IPS-20b (cell line): ENCODE measurements at regions not wholly inside any gene's neighbourhood (a gene's known extent, or its start where the extent isn't known, plus 50 kb on each side); places are given as distances from the start of the nearest gene placed in this dataset.

Experiments
- H3K27ac ChIP-seq: one replicate; pipeline ENCODE4 v1.5.1; 2013; ENCODE audit warnings: low read length
- H3K27me3 ChIP-seq: 2 replicates; pipeline ENCODE4 v1.6.1; 2013; ENCODE audit warnings: mild to moderate bottlenecking, low read length, inconsistent platforms; ENCODE audit not compliant: insufficient read depth
- H3K36me3 ChIP-seq: 2 replicates; pipeline ENCODE4 v1.6.1; 2013; ENCODE audit warnings: low read depth, mild to moderate bottlenecking, inconsistent platforms, low read length, moderate library complexity; ENCODE audit not compliant: insufficient read depth
- H3K4me1 ChIP-seq: 2 replicates; pipeline ENCODE4 v1.6.1; 2013; ENCODE audit warnings: mild to moderate bottlenecking, control low read depth, inconsistent platforms, low read length, moderate library complexity; ENCODE audit not compliant: insufficient read depth
- H3K4me3 ChIP-seq: 2 replicates; pipeline ENCODE4 v1.5.1; 2013; ENCODE audit warnings: mild to moderate bottlenecking, low read length, inconsistent platforms
- H3K9ac ChIP-seq: 2 replicates; pipeline ENCODE4 v1.6.1; 2013; ENCODE audit warnings: low read depth, mild to moderate bottlenecking, inconsistent platforms, low read length, moderate library complexity
- H3K9me3 ChIP-seq: 2 replicates; pipeline ENCODE4 v1.6.1; 2013; ENCODE audit warnings: mild to moderate bottlenecking, low read depth, low read length, inconsistent platforms; ENCODE audit not compliant: insufficient read depth

GRCh38 chr2:42920446-42921146 is 128.2 kb upstream of the HAAO start:
- H3K27ac ChIP-seq, result no peak overlapping the region
- H3K9me3 ChIP-seq, result no peaks in the 10 kb centered on the region
- H3K4me3 ChIP-seq, result no peak overlapping the region
- no peaks in the 10 kb centered on the region for H3K36me3 ChIP-seq
- no peaks in the 10 kb centered on the region for H3K27me3 ChIP-seq
- no peak overlapping the region for H3K9ac ChIP-seq
- H3K4me1 ChIP-seq, result peaks cover 18% of the 10 kb centered on the region

GRCh38 chr2:42918671-42919318 is 126.4 kb upstream of the HAAO start:
- no peaks in the 10 kb centered on the region for H3K36me3 ChIP-seq
- peaks cover 2% of the 10 kb centered on the region for H3K4me1 ChIP-seq
- H3K27me3 ChIP-seq, result no peaks in the 10 kb centered on the region
- no peak overlapping the region for H3K9ac ChIP-seq
- H3K9me3 ChIP-seq, result no peaks in the 10 kb centered on the region
- H3K27ac ChIP-seq, result no peak overlapping the region
- H3K4me3 ChIP-seq, result no peak overlapping the region

- Histone ChIP-seq H3K4me1 (no peaks in the 10 kb centered on the region), H3K36me3 (no peaks in the 10 kb centered on the region), H3K27me3 (no peaks in the 10 kb centered on the region), H3K4me3 (no peak overlapping the region), H3K27ac (no peak overlapping the region), H3K9ac (no peak overlapping the region), H3K9me3 (no peaks in the 10 kb centered on the region)
These were observed 125.7 kb upstream of the HAAO start for GRCh38 chr2:42918041-42918440.

- no peaks in the 10 kb centered on the region for H3K27me3 ChIP-seq
- H3K27ac ChIP-seq, result no peak overlapping the region
- H3K9ac ChIP-seq, result no peak overlapping the region
- H3K36me3 ChIP-seq, result no peaks in the 10 kb centered on the region
- H3K4me1 ChIP-seq, result no peaks in the 10 kb centered on the region
- no peaks in the 10 kb centered on the region for H3K9me3 ChIP-seq
- no peak overlapping the region for H3K4me3 ChIP-seq
These were observed 125.1 kb upstream of the HAAO start for GRCh38 chr2:42917425-42917927.

GRCh38 chr2:42916324-42916723 is 123.9 kb upstream of the HAAO start:
- no peak overlapping the region for H3K27ac ChIP-seq
- H3K9ac ChIP-seq, result no peak overlapping the region

GRCh38 chr2:42914860-42915259 is 122.5 kb upstream of the HAAO start:
- Histone ChIP-seq H3K27ac (no peak overlapping the region), H3K27me3 (no peaks in the 10 kb centered on the region), H3K4me3 (no peak overlapping the region), H3K4me1 (no peaks in the 10 kb centered on the region), H3K36me3 (no peaks in the 10 kb centered on the region), H3K9me3 (no peaks in the 10 kb centered on the region), H3K9ac (no peak overlapping the region)

More at GRCh38 chr2:42916324-42916723, 123.9 kb upstream of the HAAO start:
- H3K27me3 ChIP-seq, result no peaks in the 10 kb centered on the region
- no peak overlapping the region for H3K4me3 ChIP-seq
- H3K9me3 ChIP-seq, result no peaks in the 10 kb centered on the region
- H3K36me3 ChIP-seq, result no peaks in the 10 kb centered on the region
- no peaks in the 10 kb centered on the region for H3K4me1 ChIP-seq

GRCh38 chr2:42914314-42914713 is 121.9 kb upstream of the HAAO start:
- Histone ChIP-seq H3K36me3 (no peaks in the 10 kb centered on the region), H3K9ac (no peak overlapping the region), H3K27me3 (no peaks in the 10 kb centered on the region), H3K27ac (no peak overlapping the region), H3K4me1 (no peaks in the 10 kb centered on the region), H3K9me3 (no peaks in the 10 kb centered on the region), H3K4me3 (no peak overlapping the region)

GRCh38 chr2:42913280-42913878 is 121.0 kb upstream of the HAAO start:
- Histone ChIP-seq H3K27me3 (no peaks in the 10 kb centered on the region), H3K27ac (no peak overlapping the region), H3K9ac (no peak overlapping the region), H3K36me3 (no peaks in the 10 kb centered on the region), H3K9me3 (no peaks in the 10 kb centered on the region), H3K4me3 (no peak overlapping the region), H3K4me1 (no peaks in the 10 kb centered on the region)

- Histone ChIP-seq H3K36me3 (no peaks in the 10 kb centered on the region), H3K9me3 (no peaks in the 10 kb centered on the region), H3K9ac (no peak overlapping the region), H3K27me3 (no peaks in the 10 kb centered on the region; the same call in 1 of the 2 replicates), H3K4me1 (peaks cover 16% of the 10 kb centered on the region; the same call in 1 of the 2 replicates), H3K27ac (no peak overlapping the region), H3K4me3 (no peak overlapping the region)
These were observed 118.4 kb upstream of the HAAO start for GRCh38 chr2:42910645-42911405.

- H3K9me3 ChIP-seq, result no peaks in the 10 kb centered on the region
- no peak overlapping the region for H3K27ac ChIP-seq
- no peak overlapping the region for H3K4me3 ChIP-seq
- peaks cover 19% of the 10 kb centered on the region; the same call in 1 of the 2 replicates for H3K4me1 ChIP-seq
- no peaks in the 10 kb centered on the region; the same call in 1 of the 2 replicates for H3K27me3 ChIP-seq
- no peaks in the 10 kb centered on the region for H3K36me3 ChIP-seq
- H3K9ac ChIP-seq, result no peak overlapping the region
These were observed 117.6 kb upstream of the HAAO start for GRCh38 chr2:42909966-42910365.

- Histone ChIP-seq H3K9ac (no peak overlapping the region), H3K27ac (no peak overlapping the region), H3K4me1 (peaks cover 19% of the 10 kb centered on the region; the same call in 1 of the 2 replicates), H3K9me3 (no peaks in the 10 kb centered on the region), H3K27me3 (no peaks in the 10 kb centered on the region; the same call in 1 of the 2 replicates), H3K4me3 (no peak overlapping the region), H3K36me3 (no peaks in the 10 kb centered on the region)
These were observed 116.3 kb upstream of the HAAO start for GRCh38 chr2:42908518-42909200.
